ENCODE measurements at regions not wholly inside any gene's neighbourhood (a gene's known extent, or its start where the extent isn't known, plus 50 kb on each side); places are given as distances from the start of the nearest gene placed in this dataset.

DNA sequence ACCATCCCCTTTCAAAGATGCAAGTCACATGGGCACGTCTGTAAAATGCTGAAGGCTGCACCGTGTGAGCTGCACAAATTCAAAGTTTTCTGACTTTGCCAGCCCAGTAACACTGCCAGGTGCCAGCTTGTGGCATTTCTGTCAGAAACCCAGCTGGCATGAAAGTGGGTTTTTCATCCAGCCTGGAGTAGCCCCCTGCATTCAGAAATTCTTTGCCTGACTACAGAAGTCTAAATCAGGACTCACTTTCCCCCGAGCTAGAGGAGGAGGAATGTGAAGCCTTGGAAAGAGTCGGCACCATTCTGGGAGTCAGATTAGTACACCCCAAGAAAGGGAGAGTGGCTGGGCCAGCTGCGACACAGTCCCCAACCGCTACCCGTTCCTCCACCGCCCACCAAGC lies 56.7 kb upstream of the EN2 start:
- TF ChIP-seq, protein P1, sequence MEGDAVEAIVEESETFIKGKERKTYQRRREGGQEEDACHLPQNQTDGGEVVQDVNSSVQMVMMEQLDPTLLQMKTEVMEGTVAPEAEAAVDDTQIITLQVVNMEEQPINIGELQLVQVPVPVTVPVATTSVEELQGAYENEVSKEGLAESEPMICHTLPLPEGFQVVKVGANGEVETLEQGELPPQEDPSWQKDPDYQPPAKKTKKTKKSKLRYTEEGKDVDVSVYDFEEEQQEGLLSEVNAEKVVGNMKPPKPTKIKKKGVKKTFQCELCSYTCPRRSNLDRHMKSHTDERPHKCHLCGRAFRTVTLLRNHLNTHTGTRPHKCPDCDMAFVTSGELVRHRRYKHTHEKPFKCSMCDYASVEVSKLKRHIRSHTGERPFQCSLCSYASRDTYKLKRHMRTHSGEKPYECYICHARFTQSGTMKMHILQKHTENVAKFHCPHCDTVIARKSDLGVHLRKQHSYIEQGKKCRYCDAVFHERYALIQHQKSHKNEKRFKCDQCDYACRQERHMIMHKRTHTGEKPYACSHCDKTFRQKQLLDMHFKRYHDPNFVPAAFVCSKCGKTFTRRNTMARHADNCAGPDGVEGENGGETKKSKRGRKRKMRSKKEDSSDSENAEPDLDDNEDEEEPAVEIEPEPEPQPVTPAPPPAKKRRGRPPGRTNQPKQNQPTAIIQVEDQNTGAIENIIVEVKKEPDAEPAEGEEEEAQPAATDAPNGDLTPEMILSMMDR (IDR thresholded peaks at IDR 0.05; ENCODE audit: borderline replicate concordance, insufficient read depth, low read depth, low read length), result no peak
- H3K4me3 ChIP-seq (ENCODE audit: low read depth, low read length), result no peak overlapping the region

DNA sequence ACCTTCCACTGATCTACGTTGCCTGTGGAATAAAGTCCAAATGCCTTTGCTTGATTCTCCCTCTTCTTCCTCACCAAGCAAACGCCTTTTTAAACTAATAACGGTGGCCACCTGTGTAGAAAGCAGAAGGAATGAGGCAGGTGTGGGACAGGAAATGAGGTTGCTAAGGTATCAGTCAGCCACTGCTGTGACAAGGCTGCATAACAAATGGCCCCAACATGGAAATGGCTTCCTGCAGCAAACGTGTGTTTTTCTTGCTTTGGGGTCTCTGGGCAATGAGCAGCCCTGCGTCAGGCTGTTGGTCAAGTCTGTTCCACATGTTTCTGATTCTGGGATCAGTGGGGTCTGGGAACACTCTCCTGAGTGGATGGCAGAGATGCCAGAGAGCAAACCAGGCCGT lies 56.0 kb upstream of the EN2 start:
- TF ChIP-seq, protein P1 (IDR thresholded peaks at IDR 0.05; ENCODE audit: borderline replicate concordance, insufficient read depth, low read depth, low read length), result no peak
- no peak overlapping the region for H3K4me3 ChIP-seq (ENCODE audit: low read depth, low read length)

DNA sequence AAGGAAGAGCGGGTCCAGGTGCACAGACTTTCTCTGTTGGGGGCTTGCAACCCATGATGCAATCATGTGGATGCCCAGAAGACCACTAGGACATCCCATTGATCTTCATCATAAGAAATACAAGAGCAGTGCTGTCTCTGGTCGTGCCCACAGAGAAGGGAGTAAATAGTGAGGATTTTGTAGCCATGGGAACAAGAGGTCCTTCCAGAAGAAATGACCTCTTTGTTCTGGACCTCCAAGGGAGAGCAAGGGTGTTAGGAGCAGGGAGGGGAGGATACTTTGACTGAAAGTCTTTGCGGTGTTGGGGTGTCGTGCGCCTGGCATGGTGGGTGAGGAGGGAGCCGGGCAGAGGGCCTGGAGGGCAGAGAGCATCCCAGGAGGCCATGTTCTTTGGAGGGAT lies 55.0 kb upstream of the EN2 start:
- no peak overlapping the region for H3K4me3 ChIP-seq (ENCODE audit: low read depth, low read length)
- TF ChIP-seq, protein P1 (IDR thresholded peaks at IDR 0.05; ENCODE audit: borderline replicate concordance, insufficient read depth, low read depth, low read length), result no peak

DNA sequence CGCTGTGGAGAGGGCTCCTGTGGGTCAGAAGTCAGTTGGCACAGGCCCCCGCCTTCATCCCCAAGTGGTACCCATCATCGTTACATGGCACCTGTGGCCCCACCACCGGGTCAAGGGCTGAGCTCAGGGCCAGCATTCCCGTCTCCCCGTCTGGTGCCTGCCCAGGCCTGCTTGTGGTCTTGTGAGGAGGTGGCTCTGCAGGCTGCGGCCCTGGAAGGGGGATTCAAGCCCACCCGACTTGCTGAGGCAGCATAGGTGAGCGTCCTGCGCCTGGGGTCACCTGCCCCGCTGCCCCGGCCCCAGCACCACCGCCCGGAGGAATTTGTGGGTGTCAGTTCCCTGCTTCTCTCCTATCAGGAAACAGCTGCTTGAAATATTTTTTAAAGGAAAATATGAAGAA lies 53.0 kb upstream of the EN2 start:
- TF ChIP-seq, protein P1 (IDR thresholded peaks at IDR 0.05; ENCODE audit: borderline replicate concordance, insufficient read depth, low read depth, low read length), result no peak
- H3K4me3 ChIP-seq (ENCODE audit: low read depth, low read length), result no peak overlapping the region

DNA sequence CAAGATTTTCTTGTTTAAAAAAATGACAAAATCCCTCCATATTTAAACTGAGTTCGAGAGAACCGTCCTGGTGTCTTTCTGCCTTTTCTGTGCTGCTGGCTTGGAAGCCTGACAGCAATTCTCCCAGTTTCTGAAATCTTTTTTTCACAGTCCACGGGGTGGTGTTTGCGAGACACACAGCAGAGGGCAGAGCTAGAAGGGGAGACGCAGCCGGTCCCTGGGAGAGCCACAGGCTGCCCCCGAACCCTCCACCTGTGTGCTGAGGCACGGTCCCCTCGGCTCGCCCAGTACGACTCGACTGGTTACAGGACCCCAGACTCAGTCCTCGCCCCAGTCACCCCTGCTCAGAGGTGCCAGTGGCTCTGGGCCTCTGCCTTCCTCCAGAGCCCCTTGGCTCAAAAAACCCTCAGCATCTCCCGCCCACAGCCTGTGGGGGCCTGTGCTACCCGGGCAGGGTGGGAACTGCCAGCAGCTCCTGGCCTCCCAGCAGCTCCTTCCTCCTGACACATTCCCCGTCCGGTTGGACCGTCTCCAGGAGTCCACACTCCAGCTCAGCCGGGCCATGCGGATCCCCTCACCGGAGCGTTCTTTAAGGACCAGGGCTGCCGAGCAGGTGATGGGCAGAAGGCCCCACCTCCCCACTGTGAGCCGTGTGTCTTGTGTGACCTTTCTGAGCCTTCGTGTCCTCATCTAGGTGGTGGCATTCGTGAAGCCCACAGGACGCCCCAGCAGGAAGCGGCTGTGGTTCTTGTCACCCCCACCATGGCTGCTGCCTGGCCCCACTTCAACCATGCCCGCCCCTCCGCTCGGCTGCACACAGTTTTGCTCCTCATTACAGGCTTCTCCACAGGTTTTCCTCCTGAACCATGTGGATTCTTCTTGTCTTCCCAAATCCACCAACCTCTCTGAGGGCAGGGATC lies 52.3 kb upstream of the EN2 start:
- TF ChIP-seq, protein P1 (IDR thresholded peaks at IDR 0.05; ENCODE audit: borderline replicate concordance, insufficient read depth, low read depth, low read length), result no peak
- H3K4me3 ChIP-seq (ENCODE audit: low read depth, low read length), result no peak overlapping the region

DNA sequence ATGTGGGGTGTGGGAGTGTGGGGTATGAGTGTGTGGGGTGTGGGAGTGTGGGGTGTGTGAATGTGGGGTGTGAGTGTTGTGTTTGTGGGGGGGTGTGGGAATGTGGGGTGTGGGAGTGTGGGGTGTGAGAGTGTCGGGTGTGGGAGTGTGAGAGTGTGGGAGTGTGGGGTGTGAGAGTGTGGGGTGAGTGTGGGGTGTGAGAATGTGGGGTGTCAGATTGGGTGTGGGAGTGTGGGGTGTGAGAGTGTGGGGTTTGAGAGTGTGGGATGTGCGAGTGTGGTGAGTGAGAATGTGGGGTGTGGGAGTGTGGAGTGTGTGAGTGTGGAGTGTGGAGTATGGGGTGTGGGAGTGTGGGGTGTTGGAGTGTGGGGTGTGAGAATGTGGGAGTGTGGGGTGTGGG lies 50.1 kb upstream of the EN2 start:
- TF ChIP-seq, protein P1 (IDR thresholded peaks at IDR 0.05; ENCODE audit: borderline replicate concordance, insufficient read depth, low read depth, low read length), result no peak
- no peak overlapping the region for H3K4me3 ChIP-seq (ENCODE audit: low read depth, low read length)

Measured in GM12875 (cell line).